ENCODE measurements at regions not wholly inside any gene's neighbourhood (a gene's known extent, or its start where the extent isn't known, plus 50 kb on each side); places are given as distances from the start of the nearest gene placed in this dataset.

- TF ChIP-seq FOXA1 (IDR thresholded peaks at IDR 0.05) (no peak), SP1 (IDR thresholded peaks at IDR 0.05) (no peak), FOXK2 (IDR thresholded peaks at IDR 0.05) (no peak), SUZ12 (IDR thresholded peaks at IDR 0.05) (no peak)
- TF ChIP-seq, protein P1, sequence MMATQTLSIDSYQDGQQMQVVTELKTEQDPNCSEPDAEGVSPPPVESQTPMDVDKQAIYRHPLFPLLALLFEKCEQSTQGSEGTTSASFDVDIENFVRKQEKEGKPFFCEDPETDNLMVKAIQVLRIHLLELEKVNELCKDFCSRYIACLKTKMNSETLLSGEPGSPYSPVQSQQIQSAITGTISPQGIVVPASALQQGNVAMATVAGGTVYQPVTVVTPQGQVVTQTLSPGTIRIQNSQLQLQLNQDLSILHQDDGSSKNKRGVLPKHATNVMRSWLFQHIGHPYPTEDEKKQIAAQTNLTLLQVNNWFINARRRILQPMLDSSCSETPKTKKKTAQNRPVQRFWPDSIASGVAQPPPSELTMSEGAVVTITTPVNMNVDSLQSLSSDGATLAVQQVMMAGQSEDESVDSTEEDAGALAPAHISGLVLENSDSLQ (IDR thresholded peaks at IDR 0.05): no peak
These were observed 180.8 kb downstream of the BCAS1 start for GRCh38 chr20:53889411-53890148.
